Astrocyte (in vitro differentiated cells and primary cell): ENCODE measurements at regions not wholly inside any gene's neighbourhood (a gene's known extent, or its start where the extent isn't known, plus 50 kb on each side); places are given as distances from the start of the nearest gene placed in this dataset.

Experiments used
- DNase-seq: peaks from one replicate; pipeline ENCODE4 v3.0.0-alpha.2; 2010; ENCODE audit warnings: low read depth
- FAIRE-seq: peaks from 2 replicates; lab custom pipeline; 2011; peaks lifted over from hg19 to GRCh38; lab: Jason Lieb, UNC
- H2AFZ ChIP-seq: 2 replicates; pipeline ENCODE4 v1.6.0; 2012; ENCODE audit warnings: low read depth, low read length, inconsistent platforms
- H3K27ac ChIP-seq: 2 replicates; pipeline ENCODE4 v1.5.1; 2011; ENCODE audit warnings: low read depth, low read length, inconsistent platforms
- H3K27me3 ChIP-seq: 2 replicates; pipeline ENCODE4 v1.6.0; 2011; ENCODE audit warnings: low read length, inconsistent platforms; ENCODE audit not compliant: insufficient read depth
- H3K36me3 ChIP-seq: 2 replicates; pipeline ENCODE4 v1.5.1; 2011; ENCODE audit warnings: low read length, inconsistent platforms; ENCODE audit not compliant: insufficient read depth
- H3K4me1 ChIP-seq: 2 replicates; pipeline ENCODE4 v1.5.1; 2011; ENCODE audit warnings: low read length, inconsistent platforms; ENCODE audit not compliant: insufficient read depth
- H3K4me2 ChIP-seq: 2 replicates; pipeline ENCODE4 v1.6.0; 2012; ENCODE audit warnings: low read length, inconsistent platforms
- H3K4me3 ChIP-seq: 2 replicates; pipeline ENCODE4 v1.5.1; 2011; ENCODE audit warnings: low read depth, mild to moderate bottlenecking, low read length, inconsistent platforms; ENCODE audit not compliant: insufficient read depth
- H3K79me2 ChIP-seq: 2 replicates; pipeline ENCODE4 v1.6.0; 2012; ENCODE audit warnings: mild to moderate bottlenecking, low read length, inconsistent platforms; ENCODE audit not compliant: insufficient read depth
- H3K9ac ChIP-seq: 2 replicates; pipeline ENCODE4 v1.6.0; 2012; ENCODE audit warnings: mild to moderate bottlenecking, low read length, inconsistent platforms
- H3K9me3 ChIP-seq: 2 replicates; pipeline ENCODE4 v1.5.1; 2012; ENCODE audit warnings: low read depth, mild to moderate bottlenecking, low read length, inconsistent platforms; ENCODE audit not compliant: insufficient read depth
- H4K20me1 ChIP-seq: 2 replicates; pipeline ENCODE4 v1.6.0; 2012; ENCODE audit warnings: low read length, inconsistent platforms; ENCODE audit not compliant: insufficient read depth
- H3K27ac Mint-ChIP-seq: one replicate; pipeline ENCODE4 v1.8.0; 2021; ENCODE audit warnings: mild to moderate bottlenecking, mixed read lengths; ENCODE audit not compliant: unreplicated experiment
- H3K27me3 Mint-ChIP-seq: one replicate; pipeline ENCODE4 v1.8.0; 2021; ENCODE audit warnings: low read depth, mixed read lengths; ENCODE audit not compliant: unreplicated experiment
- H3K36me3 Mint-ChIP-seq: one replicate; pipeline ENCODE4 v1.8.0; 2021; ENCODE audit warnings: low read depth, mixed read lengths; ENCODE audit not compliant: unreplicated experiment
- H3K4me1 Mint-ChIP-seq: one replicate; pipeline ENCODE4 v1.8.0; 2021; ENCODE audit warnings: low read depth, mixed read lengths; ENCODE audit not compliant: unreplicated experiment
- H3K4me3 Mint-ChIP-seq: one replicate; pipeline ENCODE4 v1.8.0; 2021; ENCODE audit warnings: mild to moderate bottlenecking, moderate library complexity, mixed read lengths; ENCODE audit not compliant: unreplicated experiment
- H3K9me3 Mint-ChIP-seq: one replicate; pipeline ENCODE4 v1.8.0; 2021; ENCODE audit warnings: mild to moderate bottlenecking, mixed read lengths; ENCODE audit not compliant: unreplicated experiment
- EZH2 ChIP-seq: IDR thresholded peaks from 2 replicates; pipeline ENCODE4 v1.6.1; 2012; ENCODE audit warnings: mild to moderate bottlenecking, low read length, inconsistent platforms; ENCODE audit not compliant: insufficient read depth
- TF ChIP-seq, protein P1 (sequence below): IDR thresholded peaks from 2 replicates; pipeline ENCODE4 v1.5.1; 2011; ENCODE audit warnings: low read depth, mild to moderate bottlenecking, inconsistent platforms, low read length, moderate library complexity; ENCODE audit not compliant: insufficient read depth

DNA sequence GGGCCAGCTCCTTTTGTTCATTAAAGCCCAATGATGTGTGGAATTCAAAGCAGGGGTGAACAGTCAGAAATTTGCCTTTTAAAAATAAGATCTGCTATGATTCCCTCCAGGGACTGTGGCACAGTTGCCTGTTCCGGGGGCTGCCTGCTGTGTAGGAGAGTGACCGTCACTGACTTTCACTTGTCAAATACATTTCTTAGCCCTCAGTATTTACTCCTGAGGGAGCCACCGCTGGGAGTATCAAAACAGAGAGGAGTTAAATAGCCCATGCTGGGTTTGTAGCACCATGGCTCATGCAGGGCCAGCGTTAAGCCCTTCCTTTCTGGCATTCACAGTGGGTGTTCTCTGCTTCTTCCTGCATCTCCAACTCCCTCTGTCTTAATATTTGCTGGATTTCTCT, 897.8 kb downstream of the SORCS3 start:
- Mint-ChIP-seq H3K27me3 (peaks cover 11% of the 10 kb centered on the region), H3K9me3 (no peaks in the 10 kb centered on the region), H3K4me3 (no peak overlapping the region), H3K4me1 (no peaks in the 10 kb centered on the region), H3K36me3 (no peaks in the 10 kb centered on the region), H3K27ac (no peak overlapping the region)
- Histone ChIP-seq H3K4me2 (no peak overlapping the region), H3K27me3 (no peaks in the 10 kb centered on the region), H3K4me1 (no peaks in the 10 kb centered on the region), H3K36me3 (no peaks in the 10 kb centered on the region), H3K27ac (no peak overlapping the region), H4K20me1 (no peaks in the 10 kb centered on the region), H3K4me3 (no peak overlapping the region), H3K9ac (no peak overlapping the region), H3K79me2 (no peaks in the 10 kb centered on the region), H3K9me3 (peaks cover 2% of the 10 kb centered on the region), H2AFZ (no peak overlapping the region)
- no peak for FAIRE-seq
- DNase-seq, result no peak
- TF ChIP-seq, protein P1, sequence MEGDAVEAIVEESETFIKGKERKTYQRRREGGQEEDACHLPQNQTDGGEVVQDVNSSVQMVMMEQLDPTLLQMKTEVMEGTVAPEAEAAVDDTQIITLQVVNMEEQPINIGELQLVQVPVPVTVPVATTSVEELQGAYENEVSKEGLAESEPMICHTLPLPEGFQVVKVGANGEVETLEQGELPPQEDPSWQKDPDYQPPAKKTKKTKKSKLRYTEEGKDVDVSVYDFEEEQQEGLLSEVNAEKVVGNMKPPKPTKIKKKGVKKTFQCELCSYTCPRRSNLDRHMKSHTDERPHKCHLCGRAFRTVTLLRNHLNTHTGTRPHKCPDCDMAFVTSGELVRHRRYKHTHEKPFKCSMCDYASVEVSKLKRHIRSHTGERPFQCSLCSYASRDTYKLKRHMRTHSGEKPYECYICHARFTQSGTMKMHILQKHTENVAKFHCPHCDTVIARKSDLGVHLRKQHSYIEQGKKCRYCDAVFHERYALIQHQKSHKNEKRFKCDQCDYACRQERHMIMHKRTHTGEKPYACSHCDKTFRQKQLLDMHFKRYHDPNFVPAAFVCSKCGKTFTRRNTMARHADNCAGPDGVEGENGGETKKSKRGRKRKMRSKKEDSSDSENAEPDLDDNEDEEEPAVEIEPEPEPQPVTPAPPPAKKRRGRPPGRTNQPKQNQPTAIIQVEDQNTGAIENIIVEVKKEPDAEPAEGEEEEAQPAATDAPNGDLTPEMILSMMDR, result no peak
- no peak for TF ChIP-seq EZH2

DNA sequence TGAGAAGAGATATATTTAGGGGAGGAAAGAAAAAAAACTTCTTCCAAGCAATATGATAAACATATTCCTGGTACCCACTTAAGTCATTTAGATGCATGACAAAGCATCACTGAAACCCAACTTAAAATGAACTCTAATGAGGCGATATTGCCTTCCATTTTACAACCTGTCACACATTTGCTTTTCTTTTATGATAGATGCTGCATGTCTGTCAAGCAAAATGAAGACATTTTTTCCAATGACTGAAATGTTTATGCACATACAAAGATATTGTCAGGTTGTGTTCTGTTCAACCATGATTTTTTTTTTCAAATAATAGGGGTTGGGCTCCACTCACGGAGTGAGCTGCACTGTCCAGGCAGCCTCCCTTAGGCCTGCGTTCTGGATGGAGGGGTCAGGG, 894.4 kb downstream of the SORCS3 start:
- no peaks in the 10 kb centered on the region for H3K27me3 ChIP-seq
- Mint-ChIP-seq H3K9me3 (peaks cover 5% of the 10 kb centered on the region), H3K36me3 (no peaks in the 10 kb centered on the region), H3K27me3 (no peaks in the 10 kb centered on the region), H3K4me3 (no peak overlapping the region), H3K4me1 (no peaks in the 10 kb centered on the region), H3K27ac (no peak overlapping the region)
- no peak overlapping the region for H3K4me2 ChIP-seq
- no peak overlapping the region for H2AFZ ChIP-seq
- no peaks in the 10 kb centered on the region for H4K20me1 ChIP-seq
- H3K36me3 ChIP-seq, result no peaks in the 10 kb centered on the region
- H3K9ac ChIP-seq, result no peak overlapping the region
- TF ChIP-seq, protein P1, result no peak
- no peak for TF ChIP-seq EZH2
- peaks cover 2% of the 10 kb centered on the region for H3K9me3 ChIP-seq
- FAIRE-seq, result no peak
- H3K79me2 ChIP-seq, result no peaks in the 10 kb centered on the region
- H3K4me3 ChIP-seq, result no peak overlapping the region
- no peak for DNase-seq
- H3K27ac ChIP-seq, result no peak overlapping the region
- no peaks in the 10 kb centered on the region for H3K4me1 ChIP-seq

DNA sequence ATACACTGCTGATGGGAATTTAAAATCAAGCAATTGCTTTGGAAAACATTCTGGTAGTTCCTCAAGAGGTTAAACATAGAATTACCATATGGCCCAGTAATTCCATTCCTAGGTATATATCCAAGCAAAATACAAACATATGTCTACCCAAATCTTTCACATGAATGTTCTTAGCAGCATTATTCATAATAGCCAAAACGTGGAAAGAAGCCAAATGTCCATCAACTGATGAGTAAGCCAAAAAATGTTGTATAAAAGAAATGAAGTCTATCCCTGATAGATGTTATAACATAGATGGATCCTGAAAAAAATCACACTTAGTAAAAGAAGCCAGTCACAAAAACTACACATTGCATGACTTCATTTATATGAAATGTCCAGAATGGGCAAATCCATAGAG, 893.0 kb downstream of the SORCS3 start:
- H3K4me2 ChIP-seq, result no peak overlapping the region
- FAIRE-seq (no peak), DNase-seq (no peak)
- H3K9ac ChIP-seq, result no peak overlapping the region
- no peak overlapping the region for H3K4me3 ChIP-seq
- H3K36me3 ChIP-seq, result no peaks in the 10 kb centered on the region
- TF ChIP-seq, protein P1, result no peak
- no peak for TF ChIP-seq EZH2
- no peaks in the 10 kb centered on the region for H3K27me3 Mint-ChIP-seq
- H3K27ac ChIP-seq, result no peak overlapping the region
- H3K79me2 ChIP-seq, result no peaks in the 10 kb centered on the region
- H3K27ac Mint-ChIP-seq, result no peak overlapping the region
- H3K27me3 ChIP-seq, result no peaks in the 10 kb centered on the region
- H4K20me1 ChIP-seq, result no peaks in the 10 kb centered on the region
- peaks cover 5% of the 10 kb centered on the region for H3K9me3 Mint-ChIP-seq
- H3K9me3 ChIP-seq, result peaks cover 2% of the 10 kb centered on the region
- no peak overlapping the region for H3K4me3 Mint-ChIP-seq
- H3K4me1 Mint-ChIP-seq, result no peaks in the 10 kb centered on the region
- H2AFZ ChIP-seq, result no peak overlapping the region
- H3K4me1 ChIP-seq, result no peaks in the 10 kb centered on the region
- no peaks in the 10 kb centered on the region for H3K36me3 Mint-ChIP-seq
